OCI-LY3 (cell line): ENCODE measurements at regions not wholly inside any gene's neighbourhood (a gene's known extent, or its start where the extent isn't known, plus 50 kb on each side); places are given as distances from the start of the nearest gene placed in this dataset.

Experiments
- EZH2phosphoT487 ChIP-seq: fragments of 200-600 bp; shearing (Covaris generic); IDR thresholded peaks from 2 replicates; pipeline ENCODE4 v1.6.1; 2018; ENCODE audit warnings: antibody characterized with exemption, mixed run types, low read depth
- TF ChIP-seq, protein P1 (sequence below): fragments of 200-600, 300-600 bp; sonication (generic); IDR thresholded peaks from 2 replicates; pipeline ENCODE4 v1.5.1; 2014; ENCODE audit warnings: antibody characterized with exemption, low read length, low read depth

DNA sequence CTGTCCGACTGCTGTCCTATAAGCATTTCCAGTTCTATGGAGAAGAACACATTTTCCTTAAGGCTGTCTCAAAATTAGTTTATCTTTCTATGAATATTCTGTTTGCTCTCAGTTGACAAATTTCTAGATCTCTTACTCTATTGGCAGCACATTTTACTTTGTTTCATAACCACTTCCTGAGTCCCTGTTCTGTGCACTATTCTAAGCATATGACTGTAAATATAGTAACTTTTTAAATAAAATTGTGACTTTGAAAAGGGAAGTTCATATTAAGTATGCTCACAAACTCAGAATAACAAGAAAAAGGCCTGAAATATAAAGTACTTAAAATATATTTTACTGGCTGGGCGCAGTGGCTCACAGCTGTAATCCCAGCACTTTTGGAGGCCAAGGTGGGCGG, 56.5 kb upstream of the HTR2A start:
- no peak for TF ChIP-seq EZH2phosphoT487
- TF ChIP-seq, protein P1, sequence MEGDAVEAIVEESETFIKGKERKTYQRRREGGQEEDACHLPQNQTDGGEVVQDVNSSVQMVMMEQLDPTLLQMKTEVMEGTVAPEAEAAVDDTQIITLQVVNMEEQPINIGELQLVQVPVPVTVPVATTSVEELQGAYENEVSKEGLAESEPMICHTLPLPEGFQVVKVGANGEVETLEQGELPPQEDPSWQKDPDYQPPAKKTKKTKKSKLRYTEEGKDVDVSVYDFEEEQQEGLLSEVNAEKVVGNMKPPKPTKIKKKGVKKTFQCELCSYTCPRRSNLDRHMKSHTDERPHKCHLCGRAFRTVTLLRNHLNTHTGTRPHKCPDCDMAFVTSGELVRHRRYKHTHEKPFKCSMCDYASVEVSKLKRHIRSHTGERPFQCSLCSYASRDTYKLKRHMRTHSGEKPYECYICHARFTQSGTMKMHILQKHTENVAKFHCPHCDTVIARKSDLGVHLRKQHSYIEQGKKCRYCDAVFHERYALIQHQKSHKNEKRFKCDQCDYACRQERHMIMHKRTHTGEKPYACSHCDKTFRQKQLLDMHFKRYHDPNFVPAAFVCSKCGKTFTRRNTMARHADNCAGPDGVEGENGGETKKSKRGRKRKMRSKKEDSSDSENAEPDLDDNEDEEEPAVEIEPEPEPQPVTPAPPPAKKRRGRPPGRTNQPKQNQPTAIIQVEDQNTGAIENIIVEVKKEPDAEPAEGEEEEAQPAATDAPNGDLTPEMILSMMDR, result no peak
